Activated CD4-positive, alpha-beta T cell treated with anti-CD3 and anti-CD28 coated beads, Interleukin-2, amount 50 U/mL, for 16 hours (primary cell): ENCODE measurements at regions not wholly inside any gene's neighbourhood (a gene's known extent, or its start where the extent isn't known, plus 50 kb on each side); places are given as distances from the start of the nearest gene placed in this dataset.

Experiments used
- DNase-seq: peaks from one replicate; pipeline ENCODE4 v3.0.0-alpha.2; 2020

DNA sequence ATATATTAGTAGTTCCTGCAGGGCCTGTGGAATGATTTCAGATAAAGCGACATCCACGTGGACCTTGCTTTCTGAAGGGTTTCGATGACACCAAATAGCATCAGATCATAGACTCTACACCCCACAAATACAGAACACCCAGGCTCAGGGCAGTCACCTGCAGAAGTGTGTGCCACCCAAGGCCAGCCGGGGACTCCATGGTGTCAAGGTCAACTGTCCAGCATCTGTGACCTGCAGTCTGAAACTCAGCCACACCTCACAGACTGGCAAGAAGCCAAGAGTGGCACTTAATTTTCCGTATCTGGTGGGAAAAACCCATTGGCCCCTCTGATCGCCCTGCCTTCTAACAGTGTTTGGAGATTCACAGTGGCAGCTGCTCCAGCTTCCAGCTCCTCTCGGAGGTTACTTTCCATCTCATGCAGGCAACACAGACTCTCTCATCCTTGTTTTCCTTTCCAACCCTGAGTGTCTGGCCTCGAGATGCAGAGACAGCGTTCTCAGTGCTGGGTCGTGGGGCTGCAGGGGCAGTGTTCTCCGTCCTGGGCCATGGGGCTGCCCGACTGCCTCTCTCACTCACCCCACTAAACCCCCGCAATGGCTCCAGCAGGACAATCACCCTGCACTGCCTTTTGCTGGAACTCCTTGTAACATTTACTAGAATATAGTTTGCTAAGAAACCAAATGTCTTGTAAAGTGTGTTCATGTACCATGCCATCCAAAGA is 221.9 kb downstream of the IRX2 start:
- no peak for DNase-seq

DNA sequence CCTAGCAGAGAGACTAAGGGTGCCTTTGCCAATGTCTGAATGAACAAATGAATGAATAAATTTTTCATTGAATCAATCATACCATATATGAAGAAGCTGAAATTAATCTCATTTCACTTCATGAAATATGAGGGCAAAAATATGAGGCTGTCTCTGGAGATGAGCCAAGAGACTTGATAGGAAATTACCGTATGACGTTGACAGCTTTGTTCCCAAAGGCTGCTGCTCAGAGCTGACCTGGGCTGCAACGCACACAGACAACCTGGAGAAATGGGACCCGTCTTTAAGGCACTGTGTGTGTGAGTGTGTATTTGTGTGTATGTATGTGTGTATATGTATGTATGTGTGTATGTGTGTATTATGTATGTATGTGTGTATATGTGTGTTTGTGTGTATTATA is 226.1 kb downstream of the IRX2 start:
- DNase-seq: no peak

DNA sequence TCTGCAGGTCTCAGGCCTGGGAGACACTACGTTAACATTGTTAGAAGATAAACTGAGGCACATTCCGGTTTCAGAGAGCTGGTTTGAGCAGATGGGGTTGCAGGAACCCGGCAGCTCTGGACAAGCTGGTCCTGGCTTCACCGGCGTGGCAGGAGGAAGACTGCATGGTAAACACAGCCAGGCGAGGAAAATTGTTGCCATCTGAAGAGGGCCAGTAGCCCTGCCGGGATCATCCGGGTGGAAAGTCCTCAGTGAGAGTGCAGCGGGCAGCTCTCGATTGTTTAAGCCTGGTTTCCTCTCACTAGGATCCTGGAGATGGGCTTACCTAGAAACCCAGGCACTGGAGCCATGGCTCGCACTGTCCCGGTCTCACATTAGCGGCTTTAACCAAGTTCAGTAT is 226.9 kb downstream of the IRX2 start:
- DNase-seq: no peak

DNA sequence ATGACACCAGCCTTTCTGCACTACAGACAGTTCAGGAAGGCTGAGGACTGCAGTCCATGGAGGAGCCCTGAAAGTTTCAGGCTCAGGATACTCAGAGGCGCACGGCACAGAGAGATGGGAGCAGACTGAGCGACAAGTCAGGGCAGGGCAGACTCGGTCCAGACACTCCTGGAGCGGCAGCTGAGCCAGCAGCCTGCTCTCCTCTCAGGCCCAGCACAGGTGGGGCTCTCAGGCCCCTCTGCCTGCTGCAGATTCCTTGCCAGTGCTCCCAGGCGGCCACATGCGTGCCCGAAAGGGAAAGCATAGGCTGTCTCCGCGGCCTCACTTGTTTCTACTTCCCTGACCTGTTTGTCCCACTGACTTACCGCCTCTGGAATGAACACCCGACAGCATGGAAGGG is 228.3 kb downstream of the IRX2 start:
- DNase-seq: no peak

DNA sequence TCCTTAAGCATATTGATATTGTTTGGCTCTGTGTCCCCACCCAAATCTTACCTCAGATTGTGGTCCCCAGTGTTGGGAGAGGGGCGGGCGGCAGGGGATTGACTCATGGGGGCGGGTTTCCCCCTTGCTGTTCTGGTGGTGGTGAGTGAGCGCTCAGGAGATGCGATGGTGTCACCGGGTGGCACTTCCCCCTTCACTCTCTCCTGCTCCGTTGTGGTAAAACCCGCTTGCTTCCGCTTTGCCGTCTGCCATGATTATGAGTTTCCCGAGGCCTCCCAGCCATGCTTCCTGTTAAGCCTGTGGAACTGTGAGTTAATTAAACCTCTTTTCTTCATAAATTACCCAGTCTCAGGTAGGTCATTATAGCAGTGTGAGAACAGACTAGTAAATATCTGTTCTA is 229.1 kb downstream of the IRX2 start:
- no peak for DNase-seq

DNA sequence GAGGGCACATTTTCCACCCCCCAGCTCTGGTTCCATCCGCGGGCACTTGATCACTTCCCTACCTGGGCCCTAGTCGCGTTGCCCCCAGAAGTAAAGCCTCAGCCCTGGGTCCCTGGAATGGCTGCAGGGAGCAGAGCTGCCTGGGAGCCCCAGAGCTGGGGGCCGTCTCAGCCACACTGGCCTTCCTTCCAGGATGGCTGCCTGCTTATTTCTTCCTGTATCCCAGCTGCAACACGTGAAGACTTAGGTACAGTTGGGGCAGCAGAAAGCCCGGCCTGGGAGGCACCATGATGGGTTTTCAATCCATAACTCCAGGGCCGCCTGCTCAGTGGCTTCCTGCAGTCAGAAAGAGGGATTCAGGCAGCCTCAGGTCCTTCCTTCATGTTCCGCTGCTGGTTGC is 232.3 kb downstream of the IRX2 start:
- DNase-seq: no peak

DNA sequence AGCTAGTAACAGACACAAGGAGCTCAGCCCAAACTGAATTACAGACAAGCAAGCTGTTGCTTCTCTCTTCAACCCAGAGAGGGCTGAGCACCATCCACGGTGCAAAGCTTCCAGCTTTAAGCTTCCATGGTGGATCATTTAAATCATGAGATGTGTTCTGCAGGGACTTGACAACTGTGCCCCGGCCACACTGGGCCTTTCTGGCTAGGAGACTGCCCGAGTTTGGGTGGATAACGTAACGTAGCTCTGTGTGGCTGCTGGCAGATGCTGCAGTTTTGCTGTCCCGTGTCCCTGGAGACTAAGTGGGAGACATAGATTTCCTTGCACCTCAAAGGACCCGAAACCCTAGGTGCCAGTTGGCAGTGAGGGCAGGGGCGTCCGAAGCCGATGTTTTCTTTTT is 234.0 kb downstream of the IRX2 start:
- no peak for DNase-seq

DNA sequence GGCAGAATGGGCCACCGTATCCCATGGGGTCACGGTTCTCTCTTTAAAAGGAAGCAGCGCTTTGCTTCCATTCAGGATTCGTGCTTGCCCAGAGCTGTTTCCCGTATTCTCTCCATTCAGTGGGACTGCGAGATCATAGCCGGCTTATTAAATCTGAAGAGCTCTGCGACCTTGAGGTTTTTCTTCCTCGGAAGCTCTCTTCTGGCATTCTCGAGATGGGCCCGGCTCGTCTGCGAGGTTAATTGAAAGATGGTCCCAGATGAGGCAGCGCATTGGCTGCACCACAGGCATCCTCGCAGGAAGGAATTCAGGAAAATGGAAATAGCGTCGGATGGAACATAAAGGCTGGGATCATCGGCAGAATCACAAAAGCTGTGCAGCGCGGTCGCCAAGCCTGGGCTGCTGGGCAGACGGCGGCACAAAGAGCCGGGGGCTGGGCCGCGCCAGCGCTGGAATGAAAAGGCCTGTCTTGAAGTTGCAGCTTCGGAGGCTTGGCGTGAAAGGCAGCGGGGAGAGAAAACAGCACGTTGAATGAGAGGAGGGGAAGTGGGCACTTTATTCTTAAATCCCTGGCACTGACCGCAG is 236.2 kb downstream of the IRX2 start:
- DNase-seq: no peak

DNA sequence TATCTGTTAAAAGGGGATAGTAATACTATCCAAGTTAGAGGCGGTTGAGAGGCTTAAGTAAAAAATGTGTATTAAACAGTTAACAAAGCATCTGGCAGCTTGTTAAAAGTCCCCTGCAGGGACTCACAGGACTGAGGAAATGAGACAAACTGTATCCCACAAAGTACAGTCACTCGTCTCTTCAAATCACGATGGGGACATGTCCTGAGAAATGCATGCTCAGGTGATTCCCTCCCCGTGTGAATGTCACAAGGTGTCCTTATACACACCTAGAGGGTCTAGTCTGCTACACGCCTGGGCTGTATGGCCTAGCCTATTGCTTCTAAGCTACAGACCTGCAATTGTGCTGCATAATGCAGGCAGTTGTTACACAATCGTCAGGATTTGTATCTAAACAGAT is 237.0 kb downstream of the IRX2 start:
- DNase-seq: no peak

DNA sequence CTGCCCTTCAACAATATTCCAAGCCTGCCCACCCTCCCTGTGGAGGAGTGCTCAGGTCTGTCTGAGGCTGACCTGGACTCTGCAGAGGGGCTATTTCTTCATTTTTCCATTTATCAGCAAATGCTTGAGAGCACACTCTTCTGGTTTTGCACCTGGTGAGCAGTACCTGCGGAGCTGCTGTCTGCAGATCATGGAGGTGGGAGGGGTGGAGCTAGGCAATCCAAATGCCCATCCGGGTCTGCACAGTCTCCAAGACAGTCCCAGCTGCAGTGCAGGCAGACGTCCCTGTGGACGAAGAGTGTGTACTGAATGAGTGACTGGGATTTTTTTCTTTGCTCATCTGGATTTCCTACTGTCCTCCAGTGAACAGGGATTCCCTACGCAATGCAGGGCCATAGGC is 239.8 kb downstream of the IRX2 start:
- no peak for DNase-seq

DNA sequence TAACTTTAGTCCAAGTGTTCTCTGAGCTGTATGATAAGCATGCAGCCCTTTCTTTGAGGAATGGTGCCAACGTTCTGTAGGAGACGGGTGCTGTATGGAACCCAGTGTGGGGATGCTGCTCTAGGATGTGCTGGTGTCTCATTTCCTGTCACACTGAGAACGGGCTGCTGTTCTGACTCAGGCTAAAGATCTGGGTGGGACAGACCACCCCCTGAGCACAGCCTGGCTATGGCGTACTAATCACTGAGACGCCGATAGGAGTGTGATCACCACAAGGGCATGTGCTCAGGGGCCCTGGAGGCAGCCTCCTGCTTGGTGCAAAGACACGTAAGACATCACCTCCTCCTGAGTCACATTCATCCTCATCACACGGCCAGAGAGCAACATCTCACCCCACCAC is 240.4 kb downstream of the IRX2 start:
- DNase-seq: no peak

DNA sequence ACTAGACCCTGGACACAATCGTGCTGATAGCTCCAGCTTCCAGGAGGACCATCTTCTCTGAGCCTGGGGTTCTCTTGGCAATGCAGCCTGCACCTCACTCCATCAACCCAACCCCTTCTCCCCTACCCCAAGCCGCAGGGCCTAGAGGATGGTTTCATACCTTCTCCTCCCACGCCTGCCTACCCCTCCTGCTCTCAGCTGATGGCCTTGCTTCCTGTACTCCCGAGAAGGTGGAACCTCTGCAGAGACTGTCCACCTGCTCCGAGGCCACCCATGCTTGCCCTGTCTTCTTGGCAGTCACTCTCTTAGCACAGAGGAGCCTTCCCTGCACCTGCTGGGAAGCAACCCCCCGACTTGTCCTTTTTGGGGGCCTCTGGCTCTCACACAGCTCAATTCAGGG is 241.9 kb downstream of the IRX2 start:
- no peak for DNase-seq

DNA sequence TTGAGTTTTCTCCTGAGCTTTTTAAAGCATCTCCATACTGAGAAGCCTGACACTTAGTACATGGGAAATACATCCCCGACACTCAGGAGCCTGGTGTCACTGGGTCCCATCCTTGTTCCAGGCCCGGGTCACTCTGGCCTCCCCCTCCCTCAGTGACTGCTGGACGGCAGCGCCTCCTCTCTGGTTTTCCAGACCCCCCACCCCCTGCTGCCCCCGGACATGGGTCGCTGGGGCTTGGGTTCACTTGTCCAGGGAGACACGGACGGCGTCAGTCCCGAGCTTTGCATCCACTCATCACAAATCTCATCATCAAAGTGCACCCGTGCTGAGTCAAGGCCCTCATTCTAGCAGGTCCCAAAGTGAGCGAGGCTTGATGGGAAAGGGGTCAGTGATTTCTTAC is 243.0 kb downstream of the IRX2 start:
- no peak for DNase-seq

DNA sequence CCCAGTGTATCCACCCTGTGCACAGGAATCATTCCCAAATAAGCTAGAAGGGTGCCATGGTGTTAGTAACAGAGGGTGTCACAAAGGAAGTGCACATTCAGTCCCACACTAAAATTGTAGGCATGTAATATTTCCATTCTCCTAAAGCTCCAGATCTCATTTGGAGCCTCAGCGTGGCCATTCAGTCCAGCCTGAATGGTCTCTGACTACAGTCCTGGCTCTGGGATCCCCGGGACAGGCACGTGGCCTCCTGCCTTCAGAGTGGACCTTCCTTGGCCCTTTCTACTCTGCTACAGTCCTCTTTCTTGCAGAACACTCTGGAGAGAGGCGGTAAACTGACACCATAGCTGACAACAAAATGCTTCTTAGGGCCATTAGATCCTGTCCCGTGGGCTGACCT is 243.9 kb downstream of the IRX2 start:
- no peak for DNase-seq

DNA sequence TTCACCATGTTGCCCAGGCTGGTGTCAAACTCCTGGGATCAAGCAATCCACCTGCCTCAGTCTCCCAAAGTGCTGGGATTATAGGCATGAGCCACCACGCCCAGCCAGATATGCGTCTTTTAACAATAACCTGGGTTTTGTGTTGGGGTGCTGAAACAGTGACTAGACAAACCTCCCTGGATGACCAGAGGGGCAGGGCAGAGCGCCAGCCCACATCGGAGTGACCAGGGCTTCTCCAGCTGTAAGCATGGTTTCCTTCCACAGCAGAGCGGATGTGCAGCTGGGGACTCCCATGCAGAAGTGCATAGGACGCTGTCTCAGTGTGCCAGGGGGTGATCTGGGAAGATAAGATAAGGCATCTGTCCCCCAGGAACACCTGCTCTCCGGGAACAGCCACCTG is 244.9 kb downstream of the IRX2 start:
- DNase-seq: no peak

DNA sequence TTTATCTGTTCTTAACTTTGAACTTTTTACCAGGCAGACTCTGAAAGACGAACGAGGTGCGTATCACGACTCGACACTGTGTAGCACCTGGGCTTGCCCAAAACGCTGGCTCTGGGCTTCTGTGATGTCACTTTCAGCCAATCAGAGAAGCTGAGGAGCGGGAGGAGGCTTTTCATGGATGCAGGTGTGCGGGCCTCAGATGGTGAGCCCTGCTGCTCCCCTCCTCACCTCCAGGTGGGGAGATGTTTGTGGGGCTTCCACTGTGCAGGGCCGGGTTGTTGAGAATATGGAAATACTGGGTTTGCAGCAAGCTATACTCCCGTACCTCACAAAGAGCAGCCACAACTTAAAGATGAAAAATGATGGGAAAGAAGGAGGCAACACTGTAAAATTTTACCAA is 246.3 kb downstream of the IRX2 start:
- no peak for DNase-seq

DNA sequence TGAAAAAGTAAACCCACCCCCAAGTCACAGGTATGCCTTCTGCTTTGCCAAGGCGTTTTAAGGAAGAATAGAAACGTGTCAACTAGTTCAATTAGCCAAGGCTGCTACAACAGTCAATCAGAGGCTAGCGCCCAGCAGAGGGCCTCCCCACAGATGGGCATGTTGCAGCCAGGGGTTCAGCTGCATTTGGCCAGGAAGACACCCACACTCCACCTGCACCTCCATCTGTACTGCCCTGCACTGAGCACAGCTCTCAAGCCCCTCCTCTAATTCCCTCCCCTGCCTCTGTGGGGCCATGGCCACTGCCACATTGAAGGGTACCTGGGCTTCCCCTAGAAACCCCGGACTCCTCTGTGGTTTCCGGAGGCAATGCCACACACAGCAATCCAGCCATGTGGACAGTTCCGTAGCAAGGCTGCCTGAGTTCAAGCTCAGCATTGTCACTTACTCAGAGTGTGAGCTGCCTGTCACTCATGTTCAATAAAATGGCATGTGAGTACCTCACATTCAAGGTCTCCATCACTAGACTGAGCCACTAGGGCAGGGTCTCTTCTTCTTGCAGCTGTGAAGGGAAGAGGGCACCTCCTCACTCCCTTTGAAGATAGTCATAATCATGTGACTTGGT is 248.4 kb downstream of the IRX2 start:
- no peak for DNase-seq

DNA sequence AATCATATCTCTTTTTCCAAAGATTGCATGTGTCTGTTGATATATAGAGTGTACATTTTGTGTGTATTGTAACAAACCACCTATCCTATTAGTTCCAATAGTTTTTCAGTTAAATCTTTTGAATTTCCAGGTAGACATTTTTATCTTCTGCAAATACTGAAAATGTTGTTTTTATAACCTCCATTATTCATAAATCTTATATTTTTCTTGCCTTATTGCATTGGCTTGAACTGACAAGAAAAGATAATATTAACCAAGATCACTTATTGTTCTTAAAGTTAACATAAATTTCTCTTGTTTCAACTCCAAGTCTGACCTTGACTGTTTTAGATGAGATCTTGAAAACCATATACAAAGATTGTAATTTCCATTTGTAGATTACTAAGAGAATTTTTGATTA is 251.6 kb downstream of the IRX2 start:
- no peak for DNase-seq

DNA sequence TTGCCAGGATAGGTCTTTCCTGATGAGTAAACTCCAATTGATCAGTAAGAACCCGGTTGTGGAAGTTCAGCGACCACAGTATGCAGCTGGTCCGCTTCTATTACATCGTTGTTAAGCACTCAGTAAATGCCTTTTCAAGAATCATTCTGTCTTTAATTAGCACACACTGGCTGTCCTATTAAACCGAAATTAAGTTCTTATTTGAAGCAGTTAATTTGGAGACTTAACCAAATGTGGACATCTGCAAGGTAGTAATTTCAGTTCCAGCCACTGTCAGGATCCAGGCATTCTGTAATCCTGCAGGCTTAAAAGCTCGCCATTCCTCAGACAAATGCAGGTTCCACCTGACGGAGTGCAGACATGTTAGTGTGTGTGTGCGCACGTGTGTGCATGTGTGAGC is 254.6 kb downstream of the IRX2 start:
- DNase-seq: no peak

DNA sequence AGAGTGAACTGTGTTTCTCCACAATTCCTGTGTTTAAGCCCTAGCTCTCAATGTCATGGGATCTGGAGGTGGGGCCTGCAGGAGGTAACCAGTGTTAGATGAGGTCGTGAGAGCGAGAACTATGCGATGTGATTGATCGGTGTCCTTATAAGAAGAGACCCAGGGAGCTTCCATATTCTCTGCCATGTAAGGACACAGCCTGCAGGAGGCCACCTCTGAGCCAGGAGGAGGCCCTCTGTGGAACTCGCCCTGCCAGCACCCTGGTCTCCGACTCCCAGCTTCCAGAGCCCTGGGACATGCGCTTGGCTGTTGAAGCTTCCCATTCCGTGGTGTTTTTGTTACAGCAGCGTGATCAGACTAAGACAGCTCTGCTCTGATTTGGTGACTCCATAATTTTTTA is 255.4 kb downstream of the IRX2 start:
- no peak for DNase-seq

DNA sequence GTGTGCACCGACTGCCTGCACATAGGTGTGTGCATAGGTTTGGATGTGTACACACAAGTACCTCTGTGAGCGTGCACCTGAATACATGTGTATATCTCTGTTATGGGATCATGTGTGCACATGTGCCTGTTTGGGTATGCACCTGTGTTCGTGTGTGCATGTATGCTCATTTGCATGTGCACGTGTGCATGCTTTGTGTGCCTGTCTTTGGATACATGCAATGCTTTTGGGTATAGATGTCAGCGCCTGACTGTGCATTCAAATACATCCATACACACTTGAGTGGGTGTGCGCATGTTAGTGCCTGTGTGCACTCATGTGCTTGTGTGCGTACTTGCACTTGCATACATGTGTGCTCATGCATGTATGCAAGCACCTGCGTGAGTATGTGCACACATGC is 258.1 kb downstream of the IRX2 start:
- DNase-seq: no peak

DNA sequence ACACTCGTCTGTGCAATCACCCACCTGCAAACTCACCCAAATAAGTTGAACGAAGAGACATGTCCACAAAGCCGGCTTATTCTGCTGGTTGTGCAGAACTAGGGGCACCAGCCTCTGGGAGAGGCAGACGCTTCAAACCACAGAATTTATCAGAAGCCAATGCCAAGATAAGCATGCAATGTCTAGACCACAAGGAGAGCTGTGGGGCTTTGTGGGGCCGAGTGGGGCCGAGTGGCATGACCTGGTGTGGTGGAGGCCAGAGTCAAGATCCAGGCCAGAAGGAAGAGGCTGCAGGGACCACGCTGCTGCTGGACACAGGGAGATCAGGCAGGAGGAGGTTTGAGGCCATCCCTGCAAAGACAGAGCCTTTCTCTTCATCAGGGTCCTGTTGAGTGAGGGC is 259.0 kb downstream of the IRX2 start:
- no peak for DNase-seq

DNA sequence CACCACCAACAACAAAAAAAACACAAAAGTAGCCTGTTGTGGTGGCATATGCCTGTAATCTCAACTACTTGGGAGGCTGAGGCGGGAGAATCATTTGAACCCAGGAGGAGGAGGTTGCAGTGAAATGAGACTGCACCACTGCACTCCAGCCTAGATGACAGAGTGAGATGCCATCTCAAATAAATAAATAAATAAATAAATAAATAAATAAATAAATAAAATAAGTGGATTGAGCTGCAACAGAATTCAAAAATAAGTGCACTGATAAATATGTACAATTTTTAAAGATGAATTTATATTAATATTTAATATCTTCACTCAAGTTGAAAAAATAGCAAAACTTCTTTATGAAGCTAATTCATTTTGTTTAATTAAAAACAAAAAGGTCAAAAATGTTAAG is 259.6 kb downstream of the IRX2 start:
- DNase-seq: no peak

DNA sequence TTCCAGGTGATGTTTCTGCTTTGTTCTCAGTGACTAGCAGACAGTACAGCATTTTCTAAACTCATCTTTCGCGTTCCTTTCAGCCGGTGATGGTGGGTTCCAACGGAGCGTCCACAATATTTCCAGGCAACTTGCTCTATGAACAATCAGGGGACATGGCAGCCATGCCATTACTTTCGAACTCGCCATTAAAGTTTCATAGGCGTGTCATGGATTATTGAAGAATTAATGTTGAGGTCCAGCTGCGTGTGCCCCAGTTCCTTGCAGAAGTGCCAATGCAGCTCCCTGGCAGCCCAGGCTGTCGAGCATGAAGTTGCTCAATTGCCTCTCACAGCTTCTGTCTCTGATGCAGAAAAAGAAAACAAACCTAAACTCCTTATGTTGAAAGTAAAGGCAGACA is 262.2 kb downstream of the IRX2 start:
- DNase-seq: no peak

DNA sequence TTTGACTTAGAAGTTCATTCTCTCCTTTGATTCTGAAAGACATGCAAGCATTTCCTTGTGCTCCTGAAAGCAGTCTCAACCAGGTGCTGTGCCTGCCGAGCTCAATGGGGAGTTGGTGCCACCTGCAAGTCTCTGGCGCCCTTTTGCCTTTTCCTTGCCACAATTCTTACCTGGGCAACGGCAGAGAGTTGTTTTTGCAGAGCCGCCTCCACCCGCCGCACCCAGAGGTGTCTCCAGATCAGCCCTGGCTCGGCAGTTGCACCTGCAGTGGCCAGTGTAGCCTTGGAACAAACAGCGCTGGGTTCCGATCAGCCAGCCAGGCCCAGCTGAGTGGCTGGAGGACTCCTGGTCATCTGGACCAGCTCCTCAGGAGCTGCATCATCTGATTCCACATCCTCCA is 262.9 kb downstream of the IRX2 start:
- DNase-seq: no peak
